K562 (cell line): ENCODE measurements at regions not wholly inside any gene's neighbourhood (a gene's known extent, or its start where the extent isn't known, plus 50 kb on each side); places are given as distances from the start of the nearest gene placed in this dataset.

Source experiments
- ATAC-seq: fragments of 200-7000 bp; cut with Tn5 transposase; 3 replicates; pipeline ENCODE4 v1.9.1; 2020; ENCODE audit warnings: moderate library complexity
- BruUV-seq: library from RNA; stranded (reverse); fragments of 400-500 nt; replicated peaks from 2 replicates; lab custom pipeline; 2021; lab: Mats Ljungman, UMichigan
- CTCF ChIA-PET: fragments of 300-600 bp; formaldehyde crosslinking; extraction: SDS; loops from one replicate; lab custom pipeline; 2021; ENCODE audit warnings: low intra/inter-chr PET ratio; lab: Yijun Ruan, JAX
- POLR2A ChIA-PET: fragments of 300-600, 350-650 bp; sonication (Branson Sonifier 250); formaldehyde crosslinking; extraction: SDS; loops from one replicate; lab custom pipeline; 2021; ENCODE audit warnings: antibody characterized with exemption, inconsistent platforms; lab: Yijun Ruan, JAX
- DNase-seq, 4 experiments: peaks; one replicate each; pipeline versions ENCODE4 v3.0.0 to v3.0.0-alpha.2; 2011 to 2018; ENCODE audit warnings: low spot score in 3 of 4, mixed read lengths in 3 of 4; ENCODE audit errors: extremely low read depth in 1 of 4
- FAIRE-seq: peaks from 2 replicates; lab custom pipeline; 2011; peaks lifted over from hg19 to GRCh38; lab: Jason Lieb, UNC
- H2AFZ ChIP-seq: 2 replicates; pipeline ENCODE4 v1.6.0; 2011; ENCODE audit warnings: low read depth, low read length, control low read depth, inconsistent platforms
- H3K27ac ChIP-seq: fragments of 200-600 bp; 3 replicates; pipeline ENCODE4 v1.8.0; 2011; ENCODE audit warnings: low read depth, mild to moderate bottlenecking, control low read depth, inconsistent platforms, low read length, moderate library complexity, mixed read lengths; ENCODE audit errors: extremely low read depth
- H3K27me3 ChIP-seq, 2 experiments: fragments of 300-600 bp in 1 of 2; 2 replicates in 1 of 2; 3 replicates in 1 of 2; pipeline versions ENCODE4 v1.6.0 to v1.8.0; 2011; ENCODE audit warnings: inconsistent platforms in 2 of 2, low read length in 2 of 2, mild to moderate bottlenecking in 1 of 2, mixed read lengths in 1 of 2, moderate library complexity in 1 of 2; ENCODE audit not compliant: control insufficient read depth in 2 of 2, insufficient read depth in 2 of 2
- H3K36me3 ChIP-seq: fragments of 300-600 bp; 3 replicates; pipeline ENCODE4 v1.8.0; 2011; ENCODE audit warnings: mild to moderate bottlenecking, low read length, inconsistent platforms; ENCODE audit not compliant: control insufficient read depth, insufficient read depth
- H3K4me1 ChIP-seq, 2 experiments: fragments of 200-600 bp in 1 of 2; replicated peaks in 1 of 2; 2 replicates in 1 of 2; 3 replicates in 1 of 2; pipeline versions ENCODE4 v1.5.1 to v1.8.0; 2011; ENCODE audit warnings: inconsistent platforms in 2 of 2, low read length in 2 of 2, mild to moderate bottlenecking in 1 of 2, mixed read lengths in 1 of 2, moderate library complexity in 1 of 2; ENCODE audit not compliant: control insufficient read depth in 2 of 2, insufficient read depth in 2 of 2
- H3K4me2 ChIP-seq: 2 replicates; pipeline ENCODE4 v1.6.1; 2011; ENCODE audit warnings: low read length, control low read depth, inconsistent platforms, mixed read lengths; ENCODE audit not compliant: insufficient read depth
- H3K4me3 ChIP-seq: fragments of 200-600 bp; sonication (generic), shearing (Covaris generic); 2 replicates; pipeline ENCODE4 v1.5.1; 2016; ENCODE audit warnings: control low read depth, inconsistent platforms
- H3K79me2 ChIP-seq: fragments of 200-600 bp; 3 replicates; pipeline ENCODE4 v1.8.0; 2011; ENCODE audit warnings: low read length, inconsistent platforms; ENCODE audit not compliant: control insufficient read depth, insufficient read depth
- H3K9ac ChIP-seq, 2 experiments: 2 replicates each; pipeline versions ENCODE4 v1.6.0 to v1.6.1; 2011; ENCODE audit warnings: low read depth in 2 of 2, low read length in 2 of 2, control low read depth in 1 of 2, inconsistent platforms in 1 of 2, mild to moderate bottlenecking in 1 of 2, mixed read lengths in 1 of 2; ENCODE audit not compliant: insufficient read depth in 1 of 2
- H3K9me1 ChIP-seq: one replicate; pipeline ENCODE4 v1.6.0; 2011; ENCODE audit warnings: inconsistent platforms, mild to moderate bottlenecking, low read length, moderate library complexity; ENCODE audit not compliant: control insufficient read depth, insufficient read depth
- H3K9me3 ChIP-seq: replicated peaks from 2 replicates; pipeline ENCODE4 v1.5.1; 2011; ENCODE audit warnings: low read depth, low read length, inconsistent platforms; ENCODE audit not compliant: control insufficient read depth, insufficient read depth
- H4K20me1 ChIP-seq: replicated peaks from 2 replicates; pipeline ENCODE4 v1.6.1; 2011; ENCODE audit warnings: low read length, inconsistent platforms, mixed read lengths; ENCODE audit not compliant: control insufficient read depth, insufficient read depth
- ARID2 ChIP-seq: fragments of 450-650 bp; IDR thresholded peaks from 2 replicates; pipeline ENCODE4 v1.6.1; 2017; ENCODE audit warnings: antibody characterized with exemption, mild to moderate bottlenecking
- CHD1 ChIP-seq: fragments of 200-600 bp; sonication (generic); IDR thresholded peaks from one replicate; pipeline ENCODE4 v1.6.1; 2012; ENCODE audit warnings: mild to moderate bottlenecking, moderate library complexity, low read length, inconsistent platforms
- COPS2 ChIP-seq: fragments of 450-650 bp; conservative IDR thresholded peaks from 2 replicates; pipeline ENCODE4 v1.6.1; 2016; ENCODE audit warnings: mild to moderate bottlenecking, moderate library complexity
- CREBBP ChIP-seq: IDR thresholded peaks from one replicate; pipeline ENCODE4 v1.6.1; 2012; ENCODE audit warnings: low read depth, mild to moderate bottlenecking, control low read depth, inconsistent platforms, low read length
- KDM4B ChIP-seq, 2 experiments: fragments of 450-650 bp in 1 of 2; sonication (generic) in 1 of 2; IDR thresholded peaks; 2 replicates each; pipeline ENCODE4 v1.6.1; 2016 to 2017; ENCODE audit warnings: borderline replicate concordance in 2 of 2, antibody characterized with exemption in 1 of 2, low read depth in 1 of 2, mild to moderate bottlenecking in 1 of 2
- KLF1 ChIP-seq: fragments of 450-650 bp; IDR thresholded peaks from 2 replicates; pipeline ENCODE4 v1.6.1; 2016; ENCODE audit warnings: missing genetic modification characterization, missing compliant biosample characterization
- NONO ChIP-seq, 2 experiments: fragments of 200-400 bp in 1 of 2; fragments of 450-650 bp in 1 of 2; formaldehyde crosslinking in 1 of 2; IDR thresholded peaks; 2 replicates each; pipeline ENCODE4 v1.6.1; 2017; ENCODE audit warnings: low read depth in 2 of 2, mild to moderate bottlenecking in 2 of 2, moderate library complexity in 2 of 2, low read length in 1 of 2
- PATZ1 ChIP-seq: fragments of 250-450 bp; sonication (Bioruptor Pico); IDR thresholded peaks from 2 replicates; pipeline ENCODE4 v1.5.0; 2020; ENCODE audit warnings: mild to moderate bottlenecking, borderline replicate concordance
- PURB ChIP-seq: sonication (generic); formaldehyde crosslinking; IDR thresholded peaks from 2 replicates; pipeline ENCODE4 v1.9.0; 2021; ENCODE audit warnings: low read depth, mild to moderate bottlenecking, missing genetic modification reagents
- RAD51 ChIP-seq: fragments of 450-650 bp; IDR thresholded peaks from 2 replicates; pipeline ENCODE4 v1.7.1; 2016; ENCODE audit warnings: low read depth, mild to moderate bottlenecking, borderline replicate concordance
- YBX1 ChIP-seq: fragments of 450-650 bp; IDR thresholded peaks from 2 replicates; pipeline ENCODE4 v1.7.1; 2016; ENCODE audit warnings: mild to moderate bottlenecking
- ZFP36 ChIP-seq: fragments of 150-350 bp; IDR thresholded peaks from 2 replicates; pipeline ENCODE4 v1.6.1; 2018; ENCODE audit warnings: low read length, low read depth; ENCODE audit not compliant: partially characterized antibody
- ZNF12 ChIP-seq: sonication (generic); formaldehyde crosslinking; IDR thresholded peaks from 2 replicates; pipeline ENCODE4 v1.4.0; 2020; ENCODE audit warnings: mild to moderate bottlenecking, missing genetic modification reagents
- ZNF280B ChIP-seq: fragments of 250-450 bp; sonication (Bioruptor Pico); IDR thresholded peaks from 2 replicates; pipeline ENCODE4 v1.5.1; 2021; ENCODE audit warnings: mild to moderate bottlenecking
- WGBS: fragments of 100-300 bp; shearing (Covaris generic); methylation state at CpG from one replicate; pipeline ENCODE4 v1.1.6; 2016; ENCODE audit warnings: low coverage, mixed read lengths; ENCODE audit not compliant: insufficient coverage; ENCODE audit errors: missing lambda C conversion rate; 5-methylcytosine and 5-hydroxymethylcytosine counted together
- in situ Hi-C: fragments of 300-500 bp; cut with MboI; formaldehyde crosslinking; loops from 4 replicates; pipeline ENCODE4 v1.15.0; 2018; ENCODE audit warnings: inconsistent platforms, mixed read lengths
- intact Hi-C: fragments of 100-400 bp; cut with micrococcal nuclease; formaldehyde crosslinking; loops from 2 replicates; pipeline ENCODE4 v1.14.2; 2022

DNA sequence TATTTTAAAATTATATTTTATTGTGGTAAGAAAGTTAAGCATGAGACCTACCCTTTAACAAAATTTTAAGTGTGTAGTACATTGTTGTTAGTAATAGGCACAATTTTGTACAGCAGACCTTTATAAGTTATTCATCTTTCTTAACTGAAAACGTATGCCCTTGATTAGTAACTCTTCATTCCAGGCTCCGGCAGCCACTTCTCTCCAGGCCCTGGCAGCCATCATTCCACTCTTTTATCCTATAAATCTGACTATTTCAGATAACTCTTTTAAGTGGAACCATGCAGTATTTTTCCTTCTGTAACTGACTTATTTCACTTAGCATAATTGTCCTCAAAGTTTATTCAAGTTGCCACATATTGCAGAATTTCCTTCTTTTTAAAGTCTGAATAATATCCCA is 348.2 kb downstream of the CDH11 start:
- Histone ChIP-seq H4K20me1 (no peaks in the 10 kb centered on the region), H3K9ac (no peak overlapping the region), H3K27me3 (no peaks in the 10 kb centered on the region), H3K4me1 (no peaks in the 10 kb centered on the region), H3K9me3 (no peaks in the 10 kb centered on the region), H3K36me3 (no peaks in the 10 kb centered on the region), H3K4me3 (no peak overlapping the region), H2AFZ (no peak overlapping the region), H3K27ac (no peak overlapping the region), H3K79me2 (no peaks in the 10 kb centered on the region), H3K9me1 (no peaks in the 10 kb centered on the region), H3K4me2 (no peak overlapping the region)
- no peak for FAIRE-seq
- POLR2A ChIA-PET: no interaction called here
- no TSS peak for BruUV-seq
- intact Hi-C loops (no loop called here), in situ Hi-C loops (no loop called here)
- no peak for DNase-seq
- 0% methylated on average over 2 of the region's 2 CpGs for WGBS
- no peak for ATAC-seq
- TF ChIP-seq CREBBP (no peak), ZNF12 (CRISPR knock-in tag) (no peak), NONO (IDR thresholded peaks at IDR 0.05; ENCODE audit: low read depth in 2 of 2, low read length in 1 of 2) (no peak), RAD51 (no peak), COPS2 (no peak), ZFP36 (no peak), YBX1 (no peak), ARID2 (no peak), KLF1 (tag) (no peak), ZNF280B (CRISPR knock-in tag) (no peak), PURB (CRISPR knock-in tag) (no peak), KDM4B (IDR thresholded peaks at IDR 0.05; ENCODE audit: borderline replicate concordance in 2 of 2, low read depth in 1 of 2) (no peak), CHD1 (no peak), PATZ1 (CRISPR knock-in tag) (no peak)
- TF ChIP-seq, all 486 proteins: peak for 0
- CTCF ChIA-PET: no interaction called here
